HepG2 (cell line): ENCODE measurements at regions not wholly inside any gene's neighbourhood (a gene's known extent, or its start where the extent isn't known, plus 50 kb on each side); places are given as distances from the start of the nearest gene placed in this dataset.

Experiments used
- MBNL3 ChIP-seq: fragments of 250-450 bp; sonication (Bioruptor Pico); conservative IDR thresholded peaks from 2 replicates; pipeline ENCODE4 v1.8.0; 2022; ENCODE audit warnings: mild to moderate bottlenecking, inconsistent platforms
- PAXIP1 ChIP-seq: sonication (generic); formaldehyde crosslinking; conservative IDR thresholded peaks from 2 replicates; pipeline ENCODE4 v1.4.0; 2020; ENCODE audit warnings: mild to moderate bottlenecking, missing genetic modification reagents, moderate library complexity
- PBX2 ChIP-seq: IDR thresholded peaks from 2 replicates; pipeline ENCODE4 v1.6.1; 2016; ENCODE audit warnings: control low read depth
- SIX1 ChIP-seq: sonication (generic); formaldehyde crosslinking; IDR thresholded peaks from 2 replicates; pipeline ENCODE4 v1.4.0; 2020; ENCODE audit warnings: missing genetic modification reagents, borderline replicate concordance
- SRSF4 ChIP-seq: fragments of 200-400 bp; formaldehyde crosslinking; IDR thresholded peaks from one replicate; pipeline ENCODE4 v1.6.1; 2018; ENCODE audit warnings: mild to moderate bottlenecking, low read depth, low read length, moderate library complexity; ENCODE audit not compliant: poor library complexity, severe bottlenecking
- TEF ChIP-seq: sonication (generic); formaldehyde crosslinking; IDR thresholded peaks from 2 replicates; pipeline ENCODE4 v1.5.0; 2020; ENCODE audit warnings: missing genetic modification reagents
- ZNF407 ChIP-seq: sonication (generic); formaldehyde crosslinking; IDR thresholded peaks from one replicate; pipeline ENCODE4 v1.5.1; 2020; ENCODE audit warnings: mild to moderate bottlenecking, missing genetic modification reagents; ENCODE audit errors: not compliant biosample characterization
- ZNF782 ChIP-seq: sonication (generic); formaldehyde crosslinking; IDR thresholded peaks from 2 replicates; pipeline ENCODE4 v1.4.0; 2020; ENCODE audit warnings: missing genetic modification reagents, mild to moderate bottlenecking, borderline replicate concordance
- ZNF816 ChIP-seq: sonication (generic); formaldehyde crosslinking; IDR thresholded peaks from 2 replicates; pipeline ENCODE4 v1.8.0; 2022; ENCODE audit warnings: missing genetic modification reagents, mild to moderate bottlenecking, borderline replicate concordance

- no peak for TF ChIP-seq ZNF407 (CRISPR knock-in tag)
- TF ChIP-seq TEF (CRISPR knock-in tag): no peak
- no peak for TF ChIP-seq ZNF782 (CRISPR knock-in tag)
- no peak for TF ChIP-seq MBNL3 (CRISPR knock-in tag)
- TF ChIP-seq ZNF816 (CRISPR knock-in tag): no peak
- no peak for TF ChIP-seq SIX1 (CRISPR knock-in tag)
- no peak for TF ChIP-seq PAXIP1 (CRISPR knock-in tag)
- TF ChIP-seq PBX2 (CRISPR knock-in tag): no peak
- no peak for TF ChIP-seq SRSF4
Measured at GRCh38 chr5:142235870-142236672, 88.8 kb downstream of the SPRY4 start (continued).
